Ovary (tissue), 7 donors: ENCODE measurements at regions not wholly inside any gene's neighbourhood (a gene's known extent, or its start where the extent isn't known, plus 50 kb on each side); places are given as distances from the start of the nearest gene placed in this dataset.

ENCODE experiments used
- DNase-seq, 5 donors: peaks; one replicate each; pipeline ENCODE4 v3.0.0-alpha.2; 2019 to 2020
- H3K27ac ChIP-seq, 2 donors: fragments of 200-600 bp; one replicate each; pipeline versions ENCODE4 v1.5.1 to v1.8.0; 2019 to 2022
- H3K27me3 ChIP-seq: fragments of 200-600 bp; one replicate; pipeline ENCODE4 v1.8.0; 2022
- H3K36me3 ChIP-seq: fragments of 200-600 bp; sonication (generic); one replicate; pipeline ENCODE4 v1.5.1; 2019
- H3K4me1 ChIP-seq: one replicate; pipeline ENCODE4 v1.8.1; 2013; ENCODE audit warnings: mild to moderate bottlenecking, moderate library complexity; ENCODE audit not compliant: insufficient read depth
- H3K4me3 ChIP-seq: fragments of 200-600 bp; sonication (generic); one replicate; pipeline ENCODE4 v1.5.1; 2017
- H3K9me3 ChIP-seq, 2 donors: fragments of 200-600 bp in 1 of 2; sonication (generic) in 1 of 2; one replicate each; pipeline versions ENCODE4 v1.5.1 to v1.8.1; 2013 to 2019; ENCODE audit warnings: mild to moderate bottlenecking in 1 of 2, moderate library complexity in 1 of 2
- EP300 ChIP-seq: sonication (generic); formaldehyde crosslinking; IDR thresholded peaks from one replicate; pipeline ENCODE4 v1.6.1; 2017; ENCODE audit warnings: antibody characterized with exemption
- POLR2A ChIP-seq: fragments of 450-650 bp; IDR thresholded peaks from one replicate; pipeline ENCODE4 v1.6.1; 2017; ENCODE audit warnings: antibody characterized with exemption, mild to moderate bottlenecking, moderate library complexity
- WGBS, 3 donors: extraction: QIAGEN DNeasy Blood & Tissue Kit in 1 of 3; methylation state at CpG; one replicate each; pipeline versions ENCODE4 v1.1.5 to v1.1.7; 2013 to 2017; 5-methylcytosine and 5-hydroxymethylcytosine counted together
- intact Hi-C, 4 donors: fragments of 100-400 bp; cut with DNase I; formaldehyde crosslinking; loops; one replicate each; pipeline versions ENCODE4 v1.11.0 to v1.15.1; 2022 to 2023
- TF ChIP-seq, protein P1 (sequence below), 3 donors: fragments of 450-650 bp in 2 of 3; fragments of 200-600 bp in 1 of 3; IDR thresholded peaks; one replicate each; pipeline versions ENCODE4 v1.5.1 to v1.8.0; 2016 to 2022; ENCODE audit warnings: antibody characterized with exemption in 3 of 3, mild to moderate bottlenecking in 1 of 3
- donor health status: DM: no; HTN: no; CAD: no; lungs with moderate emphysema.
- donor health status: DM: no; HTN: no; CAD: no.
- donor health status: Bipolar disorder and iron deficiency.
- donor health status: DM: no; HTN: no; CAD: no.
- donor health status: DM: yes; HTN: yes; CAD: no.

- 58 to 69% (median 66%) methylated on average over 2 of the region's 2 CpGs for WGBS, 3 donors
- Histone ChIP-seq H3K4me1 (no peaks in the 10 kb centered on the region), H3K36me3 (no peaks in the 10 kb centered on the region), H3K4me3 (no peak overlapping the region), H3K9me3 (no peaks in the 10 kb centered on the region), H3K27me3 (no peaks in the 10 kb centered on the region), H3K27ac (no peak overlapping the region)
- TF ChIP-seq POLR2A, result no peak
- TF ChIP-seq, protein P1, sequence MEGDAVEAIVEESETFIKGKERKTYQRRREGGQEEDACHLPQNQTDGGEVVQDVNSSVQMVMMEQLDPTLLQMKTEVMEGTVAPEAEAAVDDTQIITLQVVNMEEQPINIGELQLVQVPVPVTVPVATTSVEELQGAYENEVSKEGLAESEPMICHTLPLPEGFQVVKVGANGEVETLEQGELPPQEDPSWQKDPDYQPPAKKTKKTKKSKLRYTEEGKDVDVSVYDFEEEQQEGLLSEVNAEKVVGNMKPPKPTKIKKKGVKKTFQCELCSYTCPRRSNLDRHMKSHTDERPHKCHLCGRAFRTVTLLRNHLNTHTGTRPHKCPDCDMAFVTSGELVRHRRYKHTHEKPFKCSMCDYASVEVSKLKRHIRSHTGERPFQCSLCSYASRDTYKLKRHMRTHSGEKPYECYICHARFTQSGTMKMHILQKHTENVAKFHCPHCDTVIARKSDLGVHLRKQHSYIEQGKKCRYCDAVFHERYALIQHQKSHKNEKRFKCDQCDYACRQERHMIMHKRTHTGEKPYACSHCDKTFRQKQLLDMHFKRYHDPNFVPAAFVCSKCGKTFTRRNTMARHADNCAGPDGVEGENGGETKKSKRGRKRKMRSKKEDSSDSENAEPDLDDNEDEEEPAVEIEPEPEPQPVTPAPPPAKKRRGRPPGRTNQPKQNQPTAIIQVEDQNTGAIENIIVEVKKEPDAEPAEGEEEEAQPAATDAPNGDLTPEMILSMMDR (IDR thresholded peaks at IDR 0.05), result no peak
- TF ChIP-seq EP300, result no peak
- intact Hi-C loops, result no loop called here
- no peak for DNase-seq
Measured at GRCh38 chr10:30121401-30121800, 62.0 kb upstream of the JCAD start.

DNA sequence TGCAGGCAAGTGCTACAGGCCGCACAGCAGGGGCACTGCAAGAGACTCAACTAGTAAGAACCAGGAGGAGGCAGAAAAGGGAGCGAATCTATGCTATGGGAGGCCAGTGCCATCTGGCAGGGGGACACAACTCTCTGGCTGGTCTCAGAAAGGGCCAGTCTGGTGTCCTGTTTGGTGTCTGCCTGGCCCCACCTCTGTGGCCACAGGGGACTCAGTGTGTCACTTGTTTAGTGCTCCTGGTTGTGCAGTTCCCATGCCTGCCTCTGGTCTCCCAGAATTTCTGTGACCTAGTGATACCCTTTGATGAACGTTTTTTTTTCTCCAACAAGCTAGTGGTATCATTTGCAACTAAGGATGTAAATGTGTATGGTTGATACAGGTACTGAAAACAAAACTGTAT, 59.2 kb upstream of the JCAD start:
- WGBS, 3 donors, result 81 to 85% (median 82%) methylated on average over 3 of the region's 3 CpGs
- intact Hi-C loops, result no loop called here
- Histone ChIP-seq H3K4me1 (no peaks in the 10 kb centered on the region), H3K4me3 (no peak overlapping the region), H3K36me3 (no peaks in the 10 kb centered on the region), H3K9me3 (no peaks in the 10 kb centered on the region), H3K27ac (no peak overlapping the region), H3K27me3 (no peaks in the 10 kb centered on the region)
- TF ChIP-seq, protein P1 (IDR thresholded peaks at IDR 0.05), result no peak
- TF ChIP-seq POLR2A (no peak), EP300 (no peak)
- no peak for DNase-seq

GRCh38 chr10:30117812-30118501, 58.6 kb upstream of the JCAD start:
- Histone ChIP-seq H3K36me3 (no peaks in the 10 kb centered on the region), H3K27me3 (no peaks in the 10 kb centered on the region), H3K4me1 (no peaks in the 10 kb centered on the region), H3K9me3 (no peaks in the 10 kb centered on the region), H3K27ac (no peak overlapping the region), H3K4me3 (no peak overlapping the region)
- DNase-seq, result no peak
- intact Hi-C loops, result no loop called here
- TF ChIP-seq EP300, result no peak
- no peak for TF ChIP-seq POLR2A
- TF ChIP-seq, protein P1 (IDR thresholded peaks at IDR 0.05), result no peak
- 84 to 87% (median 87%) methylated on average over 9 of the region's 9 CpGs for WGBS, 3 donors

DNA sequence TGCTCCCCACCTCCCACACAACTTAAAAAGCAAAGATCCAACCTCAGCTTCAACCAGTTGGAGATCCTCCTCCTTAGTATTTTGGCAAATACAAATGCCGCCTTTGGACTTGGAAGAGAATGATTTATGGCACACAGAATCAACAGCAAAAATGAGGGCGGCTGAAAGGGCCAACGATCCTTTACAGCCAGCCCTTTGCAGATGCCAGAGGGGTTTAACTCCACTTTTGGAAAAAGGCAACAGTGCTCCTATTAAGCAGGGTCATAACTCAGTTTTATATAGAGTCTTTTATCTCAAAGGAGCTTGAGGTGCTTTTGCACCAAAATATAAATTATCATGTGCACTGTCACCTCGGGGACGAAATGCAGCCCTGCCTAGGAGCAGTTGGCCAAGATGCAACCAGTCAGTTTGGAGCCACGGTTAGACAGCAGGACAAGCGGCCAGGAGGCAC, 56.7 kb upstream of the JCAD start:
- H3K27me3 ChIP-seq, result no peaks in the 10 kb centered on the region
- intact Hi-C loops, result no loop called here
- 22 to 36% (median 27%) methylated on average over 7 of the region's 7 CpGs for WGBS, 3 donors
- H3K27ac ChIP-seq, result no peak overlapping the region
- no peaks in the 10 kb centered on the region for H3K9me3 ChIP-seq
- H3K4me3 ChIP-seq, result no peak overlapping the region
- no peaks in the 10 kb centered on the region for H3K4me1 ChIP-seq
- H3K36me3 ChIP-seq, result no peaks in the 10 kb centered on the region
- no peak for DNase-seq
- no peak for TF ChIP-seq POLR2A
- no peak for TF ChIP-seq EP300
- TF ChIP-seq, protein P1 (IDR thresholded peaks at IDR 0.05), result no peak
